H1 (cell line): ENCODE measurements at regions not wholly inside any gene's neighbourhood (a gene's known extent, or its start where the extent isn't known, plus 50 kb on each side); places are given as distances from the start of the nearest gene placed in this dataset.

ENCODE experiments used
- HDAC2 ChIP-seq, 2 experiments: fragments of 300-600 bp in 1 of 2; sonication (generic) in 1 of 2; IDR thresholded peaks; 2 replicates each; pipeline ENCODE4 v1.6.1; 2011 to 2012; ENCODE audit warnings: low read depth in 2 of 2, low read length in 2 of 2, mild to moderate bottlenecking in 2 of 2, moderate library complexity in 2 of 2, borderline replicate concordance in 1 of 2, inconsistent platforms in 1 of 2
- TF ChIP-seq, protein P1 (sequence below), 3 experiments: IDR thresholded peaks; 1 replicate in 2 of 3; 2 replicates in 1 of 3; pipeline versions ENCODE4 v1.5.1 to v1.6.1; 2011; ENCODE audit warnings: low read length in 3 of 3, mild to moderate bottlenecking in 3 of 3, inconsistent platforms in 2 of 3, low read depth in 1 of 3, moderate library complexity in 1 of 3; ENCODE audit not compliant: insufficient read depth in 1 of 3; ENCODE audit errors: control extremely low read depth in 1 of 3
- TF ChIP-seq, protein P2 (sequence below): IDR thresholded peaks from 2 replicates; pipeline ENCODE4 v1.6.1; 2011; ENCODE audit warnings: low read depth, mild to moderate bottlenecking, low read length; ENCODE audit not compliant: insufficient read depth

DNA sequence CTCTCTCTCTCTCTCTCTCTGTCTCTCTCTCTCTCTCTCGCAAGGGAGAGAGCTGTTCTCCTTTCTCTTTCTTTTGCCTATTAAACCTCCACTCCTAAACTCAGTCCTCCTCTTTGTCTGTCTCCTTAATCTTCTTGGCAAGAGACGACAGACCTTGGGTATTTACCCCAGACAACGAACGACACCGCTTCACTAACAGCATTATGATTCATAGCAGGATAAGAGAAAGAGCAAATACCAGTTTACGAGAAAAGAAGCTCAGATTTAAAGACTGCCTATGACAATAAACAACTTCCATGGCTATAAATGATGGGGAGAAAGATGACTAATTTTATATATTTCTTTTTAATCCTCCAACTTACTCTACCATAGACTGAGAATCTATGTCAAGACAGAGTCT lies 1396.5 kb upstream of the CELF2 start:
- TF ChIP-seq, protein P1, sequence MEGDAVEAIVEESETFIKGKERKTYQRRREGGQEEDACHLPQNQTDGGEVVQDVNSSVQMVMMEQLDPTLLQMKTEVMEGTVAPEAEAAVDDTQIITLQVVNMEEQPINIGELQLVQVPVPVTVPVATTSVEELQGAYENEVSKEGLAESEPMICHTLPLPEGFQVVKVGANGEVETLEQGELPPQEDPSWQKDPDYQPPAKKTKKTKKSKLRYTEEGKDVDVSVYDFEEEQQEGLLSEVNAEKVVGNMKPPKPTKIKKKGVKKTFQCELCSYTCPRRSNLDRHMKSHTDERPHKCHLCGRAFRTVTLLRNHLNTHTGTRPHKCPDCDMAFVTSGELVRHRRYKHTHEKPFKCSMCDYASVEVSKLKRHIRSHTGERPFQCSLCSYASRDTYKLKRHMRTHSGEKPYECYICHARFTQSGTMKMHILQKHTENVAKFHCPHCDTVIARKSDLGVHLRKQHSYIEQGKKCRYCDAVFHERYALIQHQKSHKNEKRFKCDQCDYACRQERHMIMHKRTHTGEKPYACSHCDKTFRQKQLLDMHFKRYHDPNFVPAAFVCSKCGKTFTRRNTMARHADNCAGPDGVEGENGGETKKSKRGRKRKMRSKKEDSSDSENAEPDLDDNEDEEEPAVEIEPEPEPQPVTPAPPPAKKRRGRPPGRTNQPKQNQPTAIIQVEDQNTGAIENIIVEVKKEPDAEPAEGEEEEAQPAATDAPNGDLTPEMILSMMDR (IDR thresholded peaks at IDR 0.05; ENCODE audit: control extremely low read depth in 1 of 3, insufficient read depth in 1 of 3, low read depth in 1 of 3, low read length in 3 of 3), result no peak
- TF ChIP-seq, protein P2, sequence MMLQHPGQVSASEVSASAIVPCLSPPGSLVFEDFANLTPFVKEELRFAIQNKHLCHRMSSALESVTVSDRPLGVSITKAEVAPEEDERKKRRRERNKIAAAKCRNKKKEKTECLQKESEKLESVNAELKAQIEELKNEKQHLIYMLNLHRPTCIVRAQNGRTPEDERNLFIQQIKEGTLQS, result no peak
- no peak for TF ChIP-seq HDAC2 (IDR thresholded peaks at IDR 0.05; ENCODE audit: borderline replicate concordance in 1 of 2, low read depth in 2 of 2, low read length in 2 of 2)
